AG04449 (cell line): ENCODE measurements at regions not wholly inside any gene's neighbourhood (a gene's known extent, or its start where the extent isn't known, plus 50 kb on each side); places are given as distances from the start of the nearest gene placed in this dataset.

ENCODE experiments used
- CTCF ChIA-PET: fragments of 350-600 bp; formaldehyde crosslinking; extraction: SDS; loops from one replicate; lab custom pipeline; 2021; ENCODE audit warnings: antibody characterized with exemption; lab: Yijun Ruan, JAX
- POLR2A ChIA-PET: fragments of 400-600, 350-600 bp; formaldehyde crosslinking; extraction: SDS; loops from one replicate; lab custom pipeline; 2020; ENCODE audit warnings: antibody characterized with exemption, inconsistent platforms; lab: Yijun Ruan, JAX
- DNase-seq: peaks from one replicate; pipeline ENCODE4 v3.0.0-alpha.2; 2010; ENCODE audit warnings: low read depth, low spot score
- H3K4me3 ChIP-seq: 2 replicates; pipeline ENCODE4 v1.5.1; 2011; ENCODE audit warnings: low read depth, mild to moderate bottlenecking, control low read depth, low read length
- CTCF ChIP-seq: IDR thresholded peaks from one replicate; pipeline ENCODE4 v1.5.1; 2011; ENCODE audit warnings: mild to moderate bottlenecking, moderate library complexity, low read length, control low read depth, inconsistent platforms; ENCODE audit not compliant: insufficient read depth; ENCODE audit errors: missing control alignments

- no peak for DNase-seq
- ChIA-PET CTCF (interaction anchor here (1.3 to 1.7 kb wide), 5 partner anchors 14 to 438 kb away, joined by 3 to 12 read pairs (median 3); no protein-coding TSS in a partner anchor), POLR2A (no interaction called here)
- no peak overlapping the region for H3K4me3 ChIP-seq
- TF ChIP-seq CTCF: no peak
Measured at GRCh38 chr12:12018454-12018853, 52.3 kb upstream of the BCL2L14 start.

GRCh38 chr12:12019881-12020280 lies 50.9 kb upstream of the BCL2L14 start:
- no peak overlapping the region for H3K4me3 ChIP-seq
- ChIA-PET CTCF (interaction anchor here (3.5 kb wide), 1 partner anchor 439 kb away, joined by 15 read pairs; no protein-coding TSS in a partner anchor), POLR2A (no interaction called here)
- DNase-seq: no peak
- TF ChIP-seq CTCF: no peak

GRCh38 chr12:12020762-12021161 lies 50.0 kb upstream of the BCL2L14 start:
- ChIA-PET POLR2A (no interaction called here), CTCF (interaction anchor here (3.5 kb wide), 1 partner anchor 440 kb away, joined by 15 read pairs; no protein-coding TSS in a partner anchor)
- no peak for TF ChIP-seq CTCF
- H3K4me3 ChIP-seq: no peak overlapping the region
- DNase-seq: no peak
